ENCODE measurements at regions not wholly inside any gene's neighbourhood (a gene's known extent, or its start where the extent isn't known, plus 50 kb on each side); places are given as distances from the start of the nearest gene placed in this dataset.

DNA sequence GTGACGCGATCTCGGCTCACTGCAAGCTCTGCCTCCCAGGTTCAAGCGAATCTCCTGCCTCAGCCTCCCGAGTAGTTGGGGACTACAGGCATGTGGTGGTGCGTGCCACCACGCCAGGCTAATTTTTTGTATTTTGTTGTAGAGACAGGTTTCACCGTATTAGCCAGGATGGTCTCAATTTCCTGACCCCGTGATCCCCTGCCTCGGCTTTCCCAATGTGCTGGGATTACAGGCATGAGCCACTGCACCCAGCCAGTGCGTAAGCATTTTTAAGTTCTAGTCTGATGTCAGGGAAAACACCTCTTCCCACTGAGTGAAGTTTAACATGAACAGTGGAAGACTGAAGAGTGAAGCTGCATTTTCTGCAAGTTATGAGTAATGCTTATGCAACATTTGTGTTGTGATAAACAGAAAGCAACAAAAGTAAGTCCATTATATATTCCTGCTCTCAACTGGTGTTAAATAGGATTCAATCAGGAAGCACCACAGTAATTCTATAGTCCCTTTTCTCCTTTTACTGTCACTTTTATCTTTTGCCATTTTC is 1219.8 kb upstream of the RAG2 start:
- Mint-ChIP-seq H3K27me3 (no peaks in the 10 kb centered on the region), H3K4me3 (ENCODE audit: low read depth) (no peak overlapping the region), H3K9me3 (ENCODE audit: low read depth) (peaks cover 6% of the 10 kb centered on the region), H3K27ac (no peak overlapping the region), H3K4me1 (ENCODE audit: low read depth) (no peaks in the 10 kb centered on the region), H3K36me3 (ENCODE audit: insufficient read depth) (no peaks in the 10 kb centered on the region)
- TF ChIP-seq, protein P1, sequence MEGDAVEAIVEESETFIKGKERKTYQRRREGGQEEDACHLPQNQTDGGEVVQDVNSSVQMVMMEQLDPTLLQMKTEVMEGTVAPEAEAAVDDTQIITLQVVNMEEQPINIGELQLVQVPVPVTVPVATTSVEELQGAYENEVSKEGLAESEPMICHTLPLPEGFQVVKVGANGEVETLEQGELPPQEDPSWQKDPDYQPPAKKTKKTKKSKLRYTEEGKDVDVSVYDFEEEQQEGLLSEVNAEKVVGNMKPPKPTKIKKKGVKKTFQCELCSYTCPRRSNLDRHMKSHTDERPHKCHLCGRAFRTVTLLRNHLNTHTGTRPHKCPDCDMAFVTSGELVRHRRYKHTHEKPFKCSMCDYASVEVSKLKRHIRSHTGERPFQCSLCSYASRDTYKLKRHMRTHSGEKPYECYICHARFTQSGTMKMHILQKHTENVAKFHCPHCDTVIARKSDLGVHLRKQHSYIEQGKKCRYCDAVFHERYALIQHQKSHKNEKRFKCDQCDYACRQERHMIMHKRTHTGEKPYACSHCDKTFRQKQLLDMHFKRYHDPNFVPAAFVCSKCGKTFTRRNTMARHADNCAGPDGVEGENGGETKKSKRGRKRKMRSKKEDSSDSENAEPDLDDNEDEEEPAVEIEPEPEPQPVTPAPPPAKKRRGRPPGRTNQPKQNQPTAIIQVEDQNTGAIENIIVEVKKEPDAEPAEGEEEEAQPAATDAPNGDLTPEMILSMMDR (IDR thresholded peaks at IDR 0.05; ENCODE audit: unreplicated experiment): no peak
- DNase-seq (ENCODE audit: low spot score, unreplicated experiment): no peak

DNA sequence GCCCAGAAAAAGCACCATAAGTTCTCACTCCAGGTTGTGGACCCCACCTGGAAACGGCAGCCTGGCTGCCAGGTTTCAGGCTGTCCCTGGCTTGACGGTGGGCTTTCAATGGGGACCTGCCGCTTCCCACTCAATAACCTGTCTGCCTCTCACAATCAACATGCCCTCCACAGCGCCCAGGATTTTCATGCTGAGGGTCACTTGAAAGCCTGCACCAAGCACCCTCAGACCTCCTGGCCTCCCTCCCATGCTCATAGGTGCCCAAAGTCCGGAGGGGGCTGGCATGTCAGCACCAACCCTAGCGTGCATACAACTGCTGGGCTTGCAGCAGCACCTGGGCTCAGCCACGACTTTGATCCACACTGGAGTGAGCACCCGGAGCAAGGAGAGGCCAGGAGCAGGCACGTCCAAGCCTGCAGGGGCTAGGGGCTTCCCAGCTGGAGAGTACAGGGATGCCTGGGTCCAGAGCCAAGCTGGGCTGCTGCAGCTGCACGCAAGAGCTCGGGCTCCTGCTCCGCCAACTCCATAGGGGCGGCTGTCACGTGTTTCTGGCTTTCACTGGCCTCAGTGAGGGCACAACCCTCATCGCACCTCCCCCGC is 1214.3 kb upstream of the RAG2 start:
- H3K4me1 Mint-ChIP-seq (ENCODE audit: low read depth): no peaks in the 10 kb centered on the region
- DNase-seq (ENCODE audit: low spot score, unreplicated experiment): no peak
- TF ChIP-seq, protein P1 (IDR thresholded peaks at IDR 0.05; ENCODE audit: unreplicated experiment): no peak
- H3K27ac Mint-ChIP-seq: no peak overlapping the region
- no peaks in the 10 kb centered on the region for H3K27me3 Mint-ChIP-seq
- no peak overlapping the region for H3K4me3 Mint-ChIP-seq (ENCODE audit: low read depth)
- H3K36me3 Mint-ChIP-seq (ENCODE audit: insufficient read depth): no peaks in the 10 kb centered on the region
- H3K9me3 Mint-ChIP-seq (ENCODE audit: low read depth): no peaks in the 10 kb centered on the region

DNA sequence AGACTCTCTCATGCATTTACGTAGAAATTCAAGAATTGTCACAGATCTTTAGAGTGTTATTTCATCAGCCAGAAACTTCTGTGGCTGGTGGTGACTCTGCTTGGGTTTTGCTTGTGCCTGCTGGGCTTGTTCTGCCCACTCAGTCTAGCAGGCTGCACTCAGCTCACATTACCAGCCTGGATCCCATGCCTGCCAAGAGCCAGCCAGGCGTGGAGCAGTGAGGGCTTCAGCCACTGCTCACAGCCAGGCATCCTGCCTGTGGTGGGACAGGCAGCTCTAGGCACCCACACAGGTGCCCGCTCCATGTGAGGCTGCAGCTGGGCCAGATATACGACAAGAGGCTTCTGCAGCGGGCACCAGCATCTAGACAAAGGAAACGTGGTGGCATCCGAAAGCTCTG is 1213.3 kb upstream of the RAG2 start:
- Mint-ChIP-seq H3K27me3 (no peaks in the 10 kb centered on the region), H3K27ac (no peak overlapping the region), H3K36me3 (ENCODE audit: insufficient read depth) (no peaks in the 10 kb centered on the region), H3K4me1 (ENCODE audit: low read depth) (no peaks in the 10 kb centered on the region), H3K4me3 (ENCODE audit: low read depth) (no peak overlapping the region), H3K9me3 (ENCODE audit: low read depth) (no peaks in the 10 kb centered on the region)
- no peak for DNase-seq (ENCODE audit: low spot score, unreplicated experiment)
- TF ChIP-seq, protein P1 (IDR thresholded peaks at IDR 0.05; ENCODE audit: unreplicated experiment): no peak

GRCh38 chr11:37804666-37805065 is 1206.6 kb upstream of the RAG2 start:
- H3K4me3 Mint-ChIP-seq (ENCODE audit: low read depth): no peak overlapping the region
- no peaks in the 10 kb centered on the region for H3K36me3 Mint-ChIP-seq (ENCODE audit: insufficient read depth)
- no peaks in the 10 kb centered on the region for H3K27me3 Mint-ChIP-seq
- no peak for DNase-seq (ENCODE audit: low spot score, unreplicated experiment)
- H3K9me3 Mint-ChIP-seq (ENCODE audit: low read depth): no peaks in the 10 kb centered on the region
- TF ChIP-seq, protein P1 (IDR thresholded peaks at IDR 0.05; ENCODE audit: unreplicated experiment): no peak
- no peak overlapping the region for H3K27ac Mint-ChIP-seq
- H3K4me1 Mint-ChIP-seq (ENCODE audit: low read depth): no peaks in the 10 kb centered on the region

- no peak overlapping the region for H3K4me3 Mint-ChIP-seq (ENCODE audit: low read depth)
- no peak for DNase-seq (ENCODE audit: low spot score, unreplicated experiment)
- TF ChIP-seq, protein P1 (IDR thresholded peaks at IDR 0.05; ENCODE audit: unreplicated experiment): no peak
- H3K36me3 Mint-ChIP-seq (ENCODE audit: insufficient read depth): no peaks in the 10 kb centered on the region
- H3K9me3 Mint-ChIP-seq (ENCODE audit: low read depth): peaks cover 23% of the 10 kb centered on the region
- H3K27ac Mint-ChIP-seq: no peak overlapping the region
- H3K4me1 Mint-ChIP-seq (ENCODE audit: low read depth): no peaks in the 10 kb centered on the region
- no peaks in the 10 kb centered on the region for H3K27me3 Mint-ChIP-seq
Observed at GRCh38 chr11:37788141-37788877, 1190.3 kb upstream of the RAG2 start.
